HG02973 (cell line): ENCODE measurements at regions not wholly inside any gene's neighbourhood (a gene's known extent, or its start where the extent isn't known, plus 50 kb on each side); places are given as distances from the start of the nearest gene placed in this dataset.
"Not testable (repeated sequence)": the region's sequence is repeated elsewhere in the genome, so short reads cannot be mapped to it uniquely, and the experiment has no call there.

Experiments used
- ATAC-seq: cut with Tn5 transposase; IDR thresholded peaks from one replicate; pipeline ENCODE4 v1.9.1; 2021; ENCODE audit warnings: moderate library complexity; ENCODE audit not compliant: unreplicated experiment

DNA sequence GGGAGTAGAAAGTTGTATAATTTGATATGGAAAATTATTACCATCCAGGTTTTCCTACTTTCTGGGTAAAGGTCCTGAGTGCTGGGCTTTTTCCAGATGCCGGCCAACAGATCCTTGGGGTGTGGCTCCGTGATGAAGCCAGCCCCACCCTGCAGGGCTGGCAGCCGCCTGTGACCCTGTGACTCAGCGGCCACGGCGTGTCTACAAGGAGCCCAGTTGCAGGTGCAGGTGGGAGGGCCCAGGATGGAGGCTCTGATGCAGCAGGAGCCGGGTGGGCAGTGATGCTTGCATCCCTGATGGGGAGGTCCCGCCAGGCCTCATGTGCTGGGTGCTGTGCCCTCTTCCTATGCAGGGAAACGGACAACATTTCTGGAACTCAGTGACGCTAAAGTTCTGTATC, 96.0 kb upstream of the ALKAL2 start:
- ATAC-seq: no peak

DNA sequence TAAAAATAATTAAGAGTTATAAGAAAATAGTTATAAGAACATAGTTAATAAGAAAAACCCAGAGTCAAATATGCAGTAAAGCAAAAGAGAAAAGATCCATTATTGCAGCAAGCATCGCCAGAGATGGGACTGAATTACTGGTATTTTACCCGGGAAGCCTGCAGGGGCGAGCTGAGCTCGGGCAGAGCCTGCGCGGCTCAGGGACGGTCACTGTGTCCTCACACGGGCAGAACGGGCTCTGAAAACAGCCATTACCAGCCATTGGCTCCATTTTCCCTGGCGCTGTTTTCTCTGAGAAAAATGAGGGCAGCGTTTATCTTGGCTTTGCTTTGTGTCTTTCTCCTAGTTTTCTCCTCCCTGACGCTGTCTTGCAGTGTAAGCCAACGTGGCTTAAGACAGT, 95.3 kb upstream of the ALKAL2 start:
- ATAC-seq: no peak

DNA sequence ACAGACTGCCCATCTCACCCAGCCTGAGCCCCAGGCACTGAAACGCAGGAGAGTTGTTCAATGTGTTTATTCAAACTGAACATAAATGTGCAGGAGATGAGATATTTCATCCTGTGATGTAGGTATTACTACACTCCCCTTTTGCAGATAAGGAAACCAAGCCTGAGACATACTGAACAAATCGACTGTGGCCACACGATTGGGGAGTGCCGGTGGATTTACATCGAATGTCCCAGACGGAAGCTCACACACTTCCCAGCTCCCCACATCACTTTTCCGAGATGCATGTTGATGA, 94.8 kb upstream of the ALKAL2 start:
- no peak for ATAC-seq

DNA sequence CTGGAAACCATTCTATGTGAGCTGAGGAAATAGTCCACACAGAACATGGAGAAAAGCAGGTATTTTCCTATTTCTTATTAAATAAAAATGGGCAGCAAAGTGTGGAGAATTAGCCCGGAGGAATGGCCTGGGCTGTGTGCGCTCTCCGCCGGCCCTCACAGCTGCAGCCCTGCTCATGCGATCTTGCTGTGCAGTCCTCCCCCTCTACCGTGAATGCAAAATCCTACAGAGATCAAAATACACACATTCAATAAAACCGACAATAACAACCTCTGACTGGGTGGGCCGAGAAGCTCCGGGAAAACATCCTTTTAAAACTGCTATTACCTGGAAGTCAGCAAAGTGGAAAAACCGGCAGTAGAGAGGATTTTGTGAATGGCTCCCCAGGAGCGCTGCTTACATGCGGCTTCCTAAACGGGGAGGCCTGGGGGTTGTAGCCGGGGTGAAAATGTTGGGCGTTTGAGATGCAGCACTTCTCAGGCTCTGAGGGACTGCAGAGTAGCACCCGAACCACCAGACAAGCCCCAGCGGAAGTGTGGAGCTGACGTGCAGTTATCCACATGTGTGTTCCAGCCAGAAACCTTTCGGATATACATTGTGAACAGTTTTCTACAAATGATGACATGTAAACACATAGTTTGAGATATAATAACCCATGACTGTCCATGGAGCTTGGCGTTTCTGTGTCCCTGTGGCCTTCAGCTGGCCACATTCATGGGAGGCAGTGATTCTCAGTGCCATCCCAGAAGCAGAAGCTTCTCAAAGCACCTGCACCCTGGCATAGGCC, 94.2 kb upstream of the ALKAL2 start:
- ATAC-seq: no peak

DNA sequence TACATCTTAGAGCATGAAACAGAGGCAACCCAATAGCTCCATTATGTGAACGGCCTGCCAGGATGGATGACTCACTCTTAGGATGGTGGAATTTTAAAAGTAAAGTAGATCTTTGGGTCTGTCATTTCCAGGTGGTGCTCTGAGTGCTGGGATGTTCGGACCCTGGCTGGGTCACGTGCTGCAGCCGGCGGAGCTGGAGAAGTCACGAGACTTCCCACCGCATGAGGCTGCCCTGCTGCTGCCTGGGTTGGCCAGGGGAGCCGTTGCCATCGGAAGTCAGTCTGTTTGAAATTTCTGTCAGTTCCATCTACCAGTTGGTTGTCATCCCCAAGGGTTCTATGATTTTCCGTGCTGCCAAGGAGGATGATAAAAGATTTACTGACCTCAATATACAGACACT, 93.3 kb upstream of the ALKAL2 start:
- ATAC-seq: no peak

DNA sequence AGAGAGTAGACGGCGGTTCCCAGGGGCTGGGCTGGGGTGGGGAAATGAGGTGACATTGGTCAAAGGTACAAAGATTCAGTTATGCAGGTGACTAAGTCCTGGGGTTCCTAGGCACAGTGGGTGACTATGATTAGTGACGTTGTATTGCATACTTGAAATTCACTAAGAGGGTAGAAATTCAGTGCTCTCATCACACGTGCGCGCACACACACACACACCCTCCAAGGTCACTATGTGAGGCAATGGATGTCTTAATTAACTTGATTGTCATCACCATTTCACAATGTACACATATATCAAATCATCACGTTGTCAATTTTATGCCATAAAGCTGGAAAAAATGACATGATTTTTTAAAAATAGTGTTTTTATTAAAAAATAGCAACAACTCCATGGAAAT, 92.9 kb upstream of the ALKAL2 start:
- ATAC-seq: no peak

DNA sequence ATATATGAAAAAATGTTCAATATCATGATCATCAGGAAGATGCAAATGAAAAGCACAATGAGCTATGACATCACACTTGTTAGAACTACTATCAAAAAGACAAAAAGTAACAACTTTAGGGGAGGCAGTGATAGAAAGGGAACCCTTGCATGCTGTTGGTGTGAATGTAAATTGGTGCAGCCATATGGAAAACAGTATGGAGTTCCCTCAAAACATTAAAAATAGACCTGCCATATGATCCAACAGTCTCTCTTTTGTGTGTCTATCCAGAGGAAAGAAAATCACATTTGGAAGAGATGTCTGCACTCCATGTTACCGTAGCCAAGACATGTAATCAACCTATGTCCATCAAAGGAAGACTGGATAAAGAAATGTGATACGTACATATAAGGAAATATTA, 92.3 kb upstream of the ALKAL2 start:
- no peak for ATAC-seq

DNA sequence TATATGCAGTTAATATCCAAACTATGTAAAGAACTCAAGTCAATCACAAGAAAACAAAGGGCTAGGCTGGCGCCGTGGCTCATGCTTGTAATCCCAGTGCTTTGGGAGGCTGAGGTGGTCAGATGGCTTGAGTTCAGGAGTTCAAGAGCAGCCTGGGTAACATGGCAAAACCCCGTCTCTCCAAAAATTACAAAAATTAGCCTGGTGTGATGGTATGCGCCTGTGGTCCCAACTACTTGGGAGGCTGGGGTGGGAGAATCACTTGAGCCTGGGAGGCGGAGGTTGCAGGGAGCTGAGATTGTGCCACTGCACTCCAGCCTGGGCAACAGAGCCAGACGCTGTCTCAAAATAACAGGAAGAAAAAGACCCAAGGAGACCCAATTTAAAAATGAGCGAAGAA, 91.9 kb upstream of the ALKAL2 start:
- no peak for ATAC-seq

DNA sequence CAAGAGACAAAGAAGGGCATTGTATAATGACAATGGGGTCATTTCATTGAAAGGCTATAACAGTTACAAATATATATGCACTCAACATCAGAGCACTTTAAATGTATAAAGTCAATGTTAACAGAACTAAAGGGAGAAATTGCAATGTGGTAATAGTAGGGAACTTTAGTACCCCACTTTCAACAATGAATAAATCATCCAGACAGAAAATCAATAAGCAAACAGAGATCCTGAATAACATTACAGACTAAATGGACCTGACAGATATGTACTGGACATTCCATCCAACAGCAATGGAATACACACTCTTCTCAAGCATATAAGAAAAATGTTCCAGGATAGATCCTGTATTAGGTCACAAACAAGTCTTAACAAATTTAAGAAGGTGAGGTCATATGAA, 90.5 kb upstream of the ALKAL2 start:
- no peak for ATAC-seq

DNA sequence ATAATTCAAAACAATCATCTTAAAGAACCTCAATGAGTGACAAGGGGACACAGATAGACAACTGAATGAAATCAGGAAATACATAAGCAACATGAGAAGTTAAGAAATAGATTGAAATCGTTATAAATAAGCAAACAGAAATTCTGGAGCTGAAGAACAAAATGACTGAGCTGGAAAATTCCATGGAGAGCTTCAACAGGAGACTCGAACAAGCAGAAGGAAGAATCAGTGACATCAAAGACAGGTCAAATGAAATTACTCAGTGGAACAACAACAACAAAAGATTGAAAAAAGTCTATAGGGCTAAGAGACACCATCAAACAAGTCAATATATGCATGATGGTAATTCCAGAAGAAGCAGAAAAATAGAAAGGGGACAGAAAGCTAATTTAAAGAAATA, 89.5 kb upstream of the ALKAL2 start:
- no peak for ATAC-seq

DNA sequence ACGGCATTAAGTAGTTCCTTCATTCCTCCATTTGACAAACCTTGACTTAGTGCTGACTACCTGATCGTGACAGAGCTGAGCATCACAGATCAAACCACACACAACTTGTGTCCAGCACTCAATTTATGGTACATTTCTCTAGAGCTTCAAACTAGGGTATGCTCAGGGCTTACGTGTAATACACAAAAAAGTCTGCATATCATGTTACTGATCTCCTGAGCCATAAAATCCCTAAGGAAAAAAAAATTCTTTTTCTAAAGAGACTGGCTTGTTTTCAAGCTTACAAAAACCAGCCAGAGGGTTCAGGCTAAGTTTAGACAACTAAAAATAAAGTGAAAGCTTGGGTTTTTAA, 88.0 kb upstream of the ALKAL2 start:
- no peak for ATAC-seq

DNA sequence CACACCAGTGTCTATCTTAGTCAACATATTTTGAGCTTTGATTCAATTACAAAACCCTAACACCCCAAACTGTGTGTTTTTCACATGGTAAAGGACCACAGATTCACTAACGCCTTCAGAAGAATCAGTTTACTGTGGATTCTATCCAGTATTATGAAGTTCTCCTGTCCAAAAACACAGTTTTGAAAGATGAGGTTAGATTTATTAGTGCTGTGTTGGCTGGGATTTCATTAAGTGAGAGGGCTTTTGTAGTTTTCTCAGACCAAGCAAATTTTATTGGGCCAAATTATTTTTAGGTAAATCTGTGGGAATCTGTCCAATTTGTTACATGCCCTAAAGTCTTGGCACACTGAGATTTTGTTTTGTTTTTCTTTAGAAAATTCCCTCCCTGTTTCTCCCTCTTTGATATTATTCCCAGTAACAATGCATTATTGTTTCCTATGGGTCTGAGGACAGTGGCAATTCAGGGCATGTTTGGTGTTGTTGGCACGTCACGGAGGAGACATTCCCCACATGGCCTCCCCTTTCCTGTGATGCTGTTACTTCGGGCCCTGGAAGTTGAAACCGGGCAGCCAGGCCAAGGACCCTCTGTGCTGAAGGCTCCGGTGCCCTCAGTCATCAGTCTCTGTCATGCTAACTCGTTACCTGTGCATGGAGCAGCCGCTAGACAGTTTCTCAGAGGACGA, 87.5 kb upstream of the ALKAL2 start:
- ATAC-seq: no peak

DNA sequence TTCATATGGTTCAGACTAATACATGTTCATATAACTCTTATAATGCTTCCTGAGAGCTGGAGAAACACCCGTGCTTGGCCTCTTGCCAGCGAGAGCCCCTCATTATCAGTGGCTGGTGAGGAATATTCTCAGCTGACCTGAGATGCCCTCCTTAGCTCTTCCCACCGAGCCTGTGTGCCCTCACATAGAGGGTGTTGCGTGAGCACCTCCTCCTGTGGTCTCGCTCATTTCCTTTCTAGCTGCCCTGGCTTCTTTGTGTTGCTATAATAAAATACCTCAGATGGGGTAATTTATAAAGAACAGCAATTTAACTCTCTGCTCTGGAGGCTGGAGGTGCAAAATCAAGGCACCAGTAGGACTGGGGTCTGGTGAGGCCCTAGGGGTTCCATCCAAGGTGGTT, 80.5 kb upstream of the ALKAL2 start:
- no peak for ATAC-seq

DNA sequence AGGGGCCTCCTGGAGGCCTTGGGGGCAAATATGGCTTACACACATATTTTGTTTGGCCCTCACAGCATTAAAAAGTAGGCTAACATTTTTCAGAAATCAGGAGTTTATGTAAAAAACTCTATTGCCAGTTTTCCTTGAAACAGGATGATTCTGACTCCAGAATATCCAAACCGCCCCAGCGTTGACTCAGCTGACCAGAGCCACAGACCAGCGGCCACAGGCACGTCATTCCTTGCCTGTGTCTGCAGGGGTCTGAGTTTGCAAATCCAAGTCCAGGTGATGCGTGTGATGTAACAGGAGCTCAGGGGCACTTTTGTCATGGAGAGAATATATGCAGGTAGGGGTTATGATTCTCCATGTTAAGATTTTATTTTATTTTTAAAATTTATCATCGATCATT, 79.4 kb upstream of the ALKAL2 start:
- ATAC-seq: no peak

DNA sequence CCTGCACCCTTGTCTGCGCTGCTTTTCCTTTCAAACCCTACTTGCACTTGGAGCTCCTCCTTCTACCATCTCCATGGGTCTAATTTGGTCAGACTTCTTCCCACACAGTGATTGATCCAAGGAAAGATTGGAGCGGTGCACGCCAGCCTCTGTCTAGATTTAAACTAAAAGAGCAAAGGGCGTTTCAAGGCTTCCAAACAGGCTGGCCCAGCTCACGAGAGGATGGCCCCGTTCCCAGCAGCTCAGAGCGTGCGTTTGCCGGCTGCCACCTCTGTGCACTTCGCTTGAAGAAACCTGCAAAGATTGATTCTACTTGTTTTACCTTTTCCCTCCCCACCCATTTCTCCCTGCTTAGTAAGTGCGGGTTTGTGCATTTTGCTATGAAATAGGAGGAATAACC, 78.8 kb upstream of the ALKAL2 start:
- ATAC-seq: no peak

DNA sequence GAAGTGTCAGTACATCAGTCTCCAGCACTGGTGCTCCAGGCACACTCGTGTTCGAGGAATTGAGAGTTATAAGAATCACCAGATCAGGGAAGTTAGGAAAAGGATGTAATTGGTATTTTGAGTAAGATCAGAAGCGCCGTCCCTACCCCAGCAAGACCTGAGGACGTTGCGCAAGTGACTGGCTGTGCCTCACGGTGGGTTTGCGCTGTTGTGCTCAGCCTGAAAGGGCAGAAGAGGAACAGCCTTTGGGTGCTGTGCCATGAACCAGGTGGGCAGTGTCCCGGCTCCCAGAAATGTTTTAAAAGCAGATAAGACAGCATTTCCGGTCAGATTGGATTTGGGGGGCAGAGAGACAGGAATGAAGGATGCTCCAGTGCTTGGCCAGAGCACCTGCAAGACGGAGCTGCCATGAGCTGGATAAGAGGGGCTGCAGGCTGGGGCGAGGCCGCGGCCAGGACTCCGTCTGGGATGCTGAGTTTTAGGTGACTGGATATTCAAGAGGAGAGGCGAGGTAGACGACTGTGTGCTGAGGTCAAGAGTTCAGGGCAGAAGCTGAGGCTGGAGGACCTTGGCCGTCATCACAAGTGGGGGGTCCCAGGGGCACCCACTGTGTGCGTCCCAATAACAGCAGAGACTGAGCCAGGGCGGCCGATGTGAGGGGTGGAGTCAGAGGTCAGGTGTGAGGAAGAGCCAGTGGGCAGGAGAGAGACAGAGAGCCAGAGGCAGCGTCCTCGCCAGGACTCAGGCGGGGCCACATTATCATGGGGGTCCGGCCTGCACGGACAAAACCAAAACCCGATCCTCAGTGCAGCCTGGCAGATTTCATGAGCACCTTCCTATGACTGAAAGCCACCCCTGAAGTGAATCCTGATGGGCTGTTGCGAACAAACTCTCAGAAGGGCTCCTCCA, 77.7 kb upstream of the ALKAL2 start:
- no peak for ATAC-seq

DNA sequence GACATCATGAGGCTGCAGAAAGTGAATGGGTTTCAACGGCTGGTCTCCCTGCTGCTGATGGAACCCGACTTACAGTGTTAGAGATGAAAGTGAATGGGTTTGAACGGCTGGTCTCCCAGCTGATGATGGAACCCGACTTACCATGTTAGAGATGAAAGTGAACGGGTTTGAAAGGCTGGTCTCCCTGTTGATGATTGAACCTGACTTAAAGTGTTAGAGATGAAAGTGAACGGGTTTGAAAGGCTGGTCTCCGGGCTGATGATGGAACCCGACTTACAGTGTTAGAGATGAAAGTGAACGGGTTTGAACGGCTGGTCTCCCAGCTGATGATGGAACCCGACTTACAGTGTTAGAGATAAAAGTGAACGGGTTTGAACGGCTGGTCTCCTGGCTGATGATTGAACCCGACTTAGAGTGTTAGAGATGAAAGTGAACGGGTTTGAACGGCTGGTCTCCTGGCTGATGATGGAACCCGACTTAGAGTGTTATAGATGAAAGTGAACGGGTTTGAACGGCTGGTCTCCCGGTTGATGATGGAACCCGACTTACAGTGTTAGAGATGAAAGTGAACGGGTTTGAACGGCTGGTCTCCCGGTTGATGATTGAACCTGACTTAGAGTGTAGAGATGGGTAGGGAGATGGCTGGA, 76.1 kb upstream of the ALKAL2 start:
- no peak for ATAC-seq

DNA sequence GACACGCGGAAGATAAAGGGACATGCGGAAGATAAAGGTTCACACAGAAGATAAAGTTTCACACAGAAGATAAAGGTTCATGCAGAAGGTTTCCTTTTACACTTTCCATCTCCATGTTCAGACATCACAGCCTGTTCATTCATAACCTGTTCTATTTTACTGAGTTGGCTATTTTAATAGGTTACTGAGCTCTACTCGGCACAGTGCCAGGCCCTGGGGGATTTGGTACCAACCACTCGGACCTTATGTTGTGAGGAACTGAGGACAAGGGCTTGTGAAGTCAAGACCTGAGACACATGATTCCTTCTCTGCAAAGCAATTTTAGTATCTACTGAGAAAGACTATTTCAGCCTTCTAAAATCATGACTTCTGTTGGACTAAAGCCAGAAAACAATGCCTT, 75.0 kb upstream of the ALKAL2 start:
- ATAC-seq: no peak

DNA sequence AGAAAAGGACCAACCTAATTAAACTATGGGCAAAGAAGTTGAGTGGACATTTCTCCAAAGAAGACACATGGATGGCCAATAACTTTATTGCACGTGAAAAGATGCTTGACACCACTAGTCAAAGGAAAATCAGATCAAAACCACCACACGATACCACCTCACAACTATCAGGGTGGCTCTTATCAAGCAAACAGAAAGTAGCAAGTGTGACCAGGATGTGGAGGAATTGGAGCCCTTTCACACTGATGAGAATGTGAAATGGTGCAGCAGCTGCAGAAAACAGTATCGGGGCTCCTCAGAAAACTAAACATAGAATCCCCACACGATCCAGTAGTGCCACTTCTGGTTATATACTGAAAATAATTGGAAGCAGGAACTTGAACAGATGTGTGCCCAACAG, 72.2 kb upstream of the ALKAL2 start:
- ATAC-seq: no peak

DNA sequence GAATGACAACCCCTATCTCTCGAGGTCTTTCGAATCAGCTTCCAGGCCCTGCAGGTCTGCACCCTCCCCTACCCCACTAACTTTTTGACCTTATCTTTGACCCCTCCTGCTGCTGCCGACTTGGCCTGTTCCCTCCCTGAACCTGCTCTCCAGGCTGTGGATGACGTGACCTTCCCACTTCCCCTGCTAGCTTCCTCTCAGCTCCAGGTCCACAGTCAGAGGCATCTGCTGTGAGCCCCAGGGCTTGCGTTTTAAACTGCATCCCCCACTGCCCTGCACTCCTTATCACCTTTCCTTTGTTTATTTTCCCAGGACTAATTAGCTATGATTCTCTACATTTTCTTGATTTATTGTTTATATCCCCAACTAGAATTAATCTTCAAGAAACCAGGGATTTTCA, 71.2 kb upstream of the ALKAL2 start:
- ATAC-seq: no peak

DNA sequence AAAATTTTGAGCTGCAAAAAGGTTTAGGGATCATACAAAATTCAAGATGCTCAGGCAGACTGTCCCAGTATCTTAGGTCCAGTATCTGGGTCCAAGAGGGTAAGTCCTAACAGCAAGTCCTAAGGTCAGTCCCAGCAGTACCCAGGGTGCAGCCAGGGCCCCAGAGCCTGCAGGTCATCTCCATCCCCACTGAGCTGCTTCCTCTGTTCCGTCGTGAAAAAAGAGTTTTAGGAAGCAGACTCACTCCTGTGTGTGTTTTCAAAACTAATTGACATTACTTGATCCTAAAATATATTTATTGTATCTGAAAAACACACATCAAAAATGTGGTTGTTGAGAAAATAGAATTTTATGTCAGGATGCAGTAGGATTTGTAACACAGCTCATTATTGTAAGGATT, 69.9 kb upstream of the ALKAL2 start:
- no peak for ATAC-seq

DNA sequence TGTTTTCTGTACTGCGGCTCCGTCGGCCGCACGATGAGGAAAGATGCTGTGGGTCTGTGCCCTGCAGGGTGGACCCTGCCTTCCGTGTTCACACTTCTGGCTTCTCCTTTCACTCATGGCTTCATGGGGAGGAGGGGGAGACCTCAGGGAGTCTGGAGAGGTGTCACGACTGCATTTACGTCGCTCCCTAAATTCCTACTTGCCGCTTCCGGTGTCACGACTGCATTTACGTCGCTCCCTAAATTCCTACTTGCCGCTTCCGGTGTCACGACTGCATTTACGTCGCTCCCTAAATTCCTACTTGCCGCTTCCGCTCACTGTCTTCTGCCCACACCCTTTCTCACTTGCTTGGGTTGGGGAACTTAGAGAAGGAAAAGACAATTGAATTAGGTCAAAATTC, 68.4 kb upstream of the ALKAL2 start:
- ATAC-seq: not testable (repeated sequence)
